Breast epithelium (tissue), 3 donors: ENCODE measurements at regions not wholly inside any gene's neighbourhood (a gene's known extent, or its start where the extent isn't known, plus 50 kb on each side); places are given as distances from the start of the nearest gene placed in this dataset.

ENCODE experiments used
- CTCF ChIP-seq, 3 donors: fragments of 450-650 bp; IDR thresholded peaks; one replicate each; pipeline ENCODE4 v1.5.1; 2016 to 2017; ENCODE audit warnings: antibody characterized with exemption in 3 of 3, mild to moderate bottlenecking in 3 of 3, moderate library complexity in 3 of 3
- POLR2A ChIP-seq: fragments of 450-650 bp; IDR thresholded peaks from one replicate; pipeline ENCODE4 v1.6.1; 2016; ENCODE audit warnings: antibody characterized with exemption, mild to moderate bottlenecking, moderate library complexity

- TF ChIP-seq CTCF (IDR thresholded peaks at IDR 0.05) (no peak), POLR2A (no peak)
These were observed 600.6 kb upstream of the LMO3 start for GRCh38 chr12:17206553-17206952.
